ENCODE measurements at regions not wholly inside any gene's neighbourhood (a gene's known extent, or its start where the extent isn't known, plus 50 kb on each side); places are given as distances from the start of the nearest gene placed in this dataset.

DNA sequence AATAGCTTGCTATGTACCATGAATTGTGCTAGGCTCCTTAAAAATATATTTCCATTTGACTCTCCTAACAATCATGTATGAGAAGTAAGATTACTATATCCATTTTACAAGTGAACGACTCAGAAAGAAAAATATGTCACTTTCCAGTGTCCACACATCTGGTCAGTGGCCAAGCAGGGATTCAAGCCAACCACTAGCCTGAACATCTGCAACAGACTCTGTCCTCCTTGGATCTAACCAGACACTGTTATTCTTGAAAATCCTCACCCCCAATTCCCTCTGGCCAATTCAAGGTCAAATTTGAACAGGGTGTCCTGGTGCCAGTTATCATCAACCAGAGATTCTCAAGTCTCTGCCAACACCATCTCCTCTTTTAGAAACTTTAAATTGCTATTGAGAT, 344.1 kb upstream of the WWC1 start (continued):
- TF ChIP-seq, protein P1, sequence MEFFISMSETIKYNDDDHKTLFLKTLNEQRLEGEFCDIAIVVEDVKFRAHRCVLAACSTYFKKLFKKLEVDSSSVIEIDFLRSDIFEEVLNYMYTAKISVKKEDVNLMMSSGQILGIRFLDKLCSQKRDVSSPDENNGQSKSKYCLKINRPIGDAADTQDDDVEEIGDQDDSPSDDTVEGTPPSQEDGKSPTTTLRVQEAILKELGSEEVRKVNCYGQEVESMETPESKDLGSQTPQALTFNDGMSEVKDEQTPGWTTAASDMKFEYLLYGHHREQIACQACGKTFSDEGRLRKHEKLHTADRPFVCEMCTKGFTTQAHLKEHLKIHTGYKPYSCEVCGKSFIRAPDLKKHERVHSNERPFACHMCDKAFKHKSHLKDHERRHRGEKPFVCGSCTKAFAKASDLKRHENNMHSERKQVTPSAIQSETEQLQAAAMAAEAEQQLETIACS (CRISPR knock-in tag; IDR thresholded peaks at IDR 0.05), result no peak
- TF ChIP-seq, protein P2, sequence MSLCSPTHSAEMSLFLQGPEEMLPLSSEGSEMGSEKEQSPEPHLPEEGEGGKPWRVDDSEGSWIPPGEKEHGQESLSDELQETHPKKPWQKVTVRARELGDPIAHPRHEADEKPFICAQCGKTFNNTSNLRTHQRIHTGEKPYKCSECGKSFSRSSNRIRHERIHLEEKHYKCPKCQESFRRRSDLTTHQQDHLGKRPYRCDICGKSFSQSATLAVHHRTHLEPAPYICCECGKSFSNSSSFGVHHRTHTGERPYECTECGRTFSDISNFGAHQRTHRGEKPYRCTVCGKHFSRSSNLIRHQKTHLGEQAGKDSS (CRISPR knock-in tag; IDR thresholded peaks at IDR 0.05; ENCODE audit: borderline replicate concordance, low read depth), result no peak
- TF ChIP-seq KMT2A (CRISPR knock-in tag; IDR thresholded peaks at IDR 0.05), result no peak
- TF ChIP-seq, protein P3, sequence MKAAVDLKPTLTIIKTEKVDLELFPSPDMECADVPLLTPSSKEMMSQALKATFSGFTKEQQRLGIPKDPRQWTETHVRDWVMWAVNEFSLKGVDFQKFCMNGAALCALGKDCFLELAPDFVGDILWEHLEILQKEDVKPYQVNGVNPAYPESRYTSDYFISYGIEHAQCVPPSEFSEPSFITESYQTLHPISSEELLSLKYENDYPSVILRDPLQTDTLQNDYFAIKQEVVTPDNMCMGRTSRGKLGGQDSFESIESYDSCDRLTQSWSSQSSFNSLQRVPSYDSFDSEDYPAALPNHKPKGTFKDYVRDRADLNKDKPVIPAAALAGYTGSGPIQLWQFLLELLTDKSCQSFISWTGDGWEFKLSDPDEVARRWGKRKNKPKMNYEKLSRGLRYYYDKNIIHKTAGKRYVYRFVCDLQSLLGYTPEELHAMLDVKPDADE (CRISPR knock-in tag; IDR thresholded peaks at IDR 0.05), result no peak

DNA sequence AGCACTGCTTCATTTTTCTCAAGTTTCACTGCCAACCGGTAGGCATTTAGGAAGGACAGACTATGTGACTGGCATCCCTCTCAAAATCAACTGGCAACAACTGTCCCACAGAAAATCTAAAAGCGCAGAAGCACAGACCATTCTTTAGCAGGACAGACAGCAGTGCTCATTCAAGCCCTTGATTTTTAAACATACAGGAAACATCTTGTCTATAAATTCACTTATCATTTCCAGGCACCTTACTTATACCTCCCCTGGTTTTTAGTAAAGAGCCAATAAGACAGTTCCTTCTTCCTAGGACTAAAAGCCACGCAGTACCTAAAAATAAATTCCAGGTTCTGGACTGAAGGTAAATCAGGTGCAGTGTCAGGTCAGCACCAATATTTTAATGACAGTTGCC, 343.2 kb upstream of the WWC1 start:
- WGBS (ENCODE audit: low lambda C conversion rate), result 29% methylated on average over 3 of the region's 3 CpGs
- ChIA-PET POLR2A (no interaction called here), CTCF (ENCODE audit: low intra/inter-chr PET ratio, low total read pairs) (no interaction called here)
- TF ChIP-seq KLF9 (CRISPR knock-in tag; IDR thresholded peaks at IDR 0.05; ENCODE audit: low read depth) (no peak), HDAC1 (CRISPR knock-in tag; IDR thresholded peaks at IDR 0.05) (no peak), MAFK (conservative IDR thresholded peaks at IDR 0.05 in 1 of 2, IDR thresholded peaks at IDR 0.05 in 1 of 2; ENCODE audit: low read length in 2 of 2) (no peak), MTF1 (CRISPR knock-in tag; IDR thresholded peaks at IDR 0.05) (no peak), KLF13 (CRISPR knock-in tag; IDR thresholded peaks at IDR 0.05) (no peak), NFRKB (IDR thresholded peaks at IDR 0.05) (no peak), SP140L (CRISPR knock-in tag; IDR thresholded peaks at IDR 0.05; ENCODE audit: borderline replicate concordance) (no peak), HDAC6 (IDR thresholded peaks at IDR 0.05; ENCODE audit: low read depth, low read length) (no peak), NR3C1 (CRISPR knock-in tag; IDR thresholded peaks at IDR 0.05) (no peak), ZNF790 (CRISPR knock-in tag; IDR thresholded peaks at IDR 0.05; ENCODE audit: borderline replicate concordance) (no peak), KLF15 (CRISPR knock-in tag; IDR thresholded peaks at IDR 0.05; ENCODE audit: borderline replicate concordance) (no peak), U2AF1 (optimal IDR thresholded peaks at IDR 0.05; ENCODE audit: low read depth, low read length) (no peak), FOXJ3 (CRISPR knock-in tag; IDR thresholded peaks at IDR 0.05; ENCODE audit: borderline replicate concordance) (no peak), ARHGAP35 (CRISPR knock-in tag; IDR thresholded peaks at IDR 0.05; ENCODE audit: borderline replicate concordance) (no peak)
- TF ChIP-seq, protein P4, sequence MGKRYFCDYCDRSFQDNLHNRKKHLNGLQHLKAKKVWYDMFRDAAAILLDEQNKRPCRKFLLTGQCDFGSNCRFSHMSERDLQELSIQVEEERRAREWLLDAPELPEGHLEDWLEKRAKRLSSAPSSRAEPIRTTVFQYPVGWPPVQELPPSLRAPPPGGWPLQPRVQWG (CRISPR knock-in tag; IDR thresholded peaks at IDR 0.05; ENCODE audit: borderline replicate concordance, low read depth), result no peak
- TF ChIP-seq, protein P5, sequence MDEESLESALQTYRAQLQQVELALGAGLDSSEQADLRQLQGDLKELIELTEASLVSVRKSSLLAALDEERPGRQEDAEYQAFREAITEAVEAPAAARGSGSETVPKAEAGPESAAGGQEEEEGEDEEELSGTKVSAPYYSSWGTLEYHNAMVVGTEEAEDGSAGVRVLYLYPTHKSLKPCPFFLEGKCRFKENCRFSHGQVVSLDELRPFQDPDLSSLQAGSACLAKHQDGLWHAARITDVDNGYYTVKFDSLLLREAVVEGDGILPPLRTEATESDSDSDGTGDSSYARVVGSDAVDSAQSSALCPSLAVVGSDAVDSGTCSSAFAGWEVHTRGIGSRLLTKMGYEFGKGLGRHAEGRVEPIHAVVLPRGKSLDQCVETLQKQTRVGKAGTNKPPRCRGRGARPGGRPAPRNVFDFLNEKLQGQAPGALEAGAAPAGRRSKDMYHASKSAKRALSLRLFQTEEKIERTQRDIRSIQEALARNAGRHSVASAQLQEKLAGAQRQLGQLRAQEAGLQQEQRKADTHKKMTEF (CRISPR knock-in tag; IDR thresholded peaks at IDR 0.05), result no peak
- Histone ChIP-seq H3K4me3 (replicated peaks in 1 of 3; ENCODE audit: insufficient read depth in 1 of 3, low read depth in 2 of 3, low read length in 3 of 3) (no peak overlapping the region), H3K27me3 (ENCODE audit: control insufficient read depth in 1 of 2, insufficient read depth in 2 of 2, low read length in 2 of 2) (peaks cover 0 to 3% of the 10 kb centered on the region in 2 experiments; a peak in 1 of 5 replicates), H3K9me3 (ENCODE audit: low read length) (no peaks in the 10 kb centered on the region), H3K4me2 (ENCODE audit: low read depth, low read length) (no peak overlapping the region), H3K79me2 (ENCODE audit: insufficient read depth, low read length) (no peaks in the 10 kb centered on the region), H3K9ac (ENCODE audit: insufficient read depth, low read depth, low read length) (no peak overlapping the region), H3K4me1 (ENCODE audit: insufficient read depth, low read length) (no peaks in the 10 kb centered on the region), H3K36me3 (replicated peaks in 1 of 2; ENCODE audit: control insufficient read depth in 1 of 2, insufficient read depth in 2 of 2, low read length in 2 of 2) (no peaks in the 10 kb centered on the region), H2AFZ (ENCODE audit: low read length) (no peak overlapping the region), H3K27ac (ENCODE audit: extremely low read length, insufficient read depth, low read length) (no peak overlapping the region), H4K20me1 (ENCODE audit: insufficient read depth, low read length) (no peaks in the 10 kb centered on the region)
- intact Hi-C loops (cut with micrococcal nuclease; ENCODE audit: unreplicated experiment), result no loop called here
- no peak for DNase-seq (ENCODE audit: low spot score)
- in situ Hi-C loops (cut with HindIII; ENCODE audit: extremely low pct_ligation_motif_present, low pct_unique_long_range_greater_than_20kb), result no loop called here
- BruUV-seq (replicated peaks), result no TSS peak
- FAIRE-seq, result no peak
- ATAC-seq, result no peak
